NCI-H2227 (cell line): ENCODE measurements at regions not wholly inside any gene's neighbourhood (a gene's known extent, or its start where the extent isn't known, plus 50 kb on each side); places are given as distances from the start of the nearest gene placed in this dataset.

Source experiments
- DNase-seq: peaks from one replicate; lab custom pipeline; 2025; ENCODE audit not compliant: unreplicated experiment; lab: John Stamatoyannopoulos, UW

- peak; percentile 58 for DNase-seq
These were observed 874.2 kb downstream of the TFAP2A start for GRCh38 chr6:9540534-9541126.

DNA sequence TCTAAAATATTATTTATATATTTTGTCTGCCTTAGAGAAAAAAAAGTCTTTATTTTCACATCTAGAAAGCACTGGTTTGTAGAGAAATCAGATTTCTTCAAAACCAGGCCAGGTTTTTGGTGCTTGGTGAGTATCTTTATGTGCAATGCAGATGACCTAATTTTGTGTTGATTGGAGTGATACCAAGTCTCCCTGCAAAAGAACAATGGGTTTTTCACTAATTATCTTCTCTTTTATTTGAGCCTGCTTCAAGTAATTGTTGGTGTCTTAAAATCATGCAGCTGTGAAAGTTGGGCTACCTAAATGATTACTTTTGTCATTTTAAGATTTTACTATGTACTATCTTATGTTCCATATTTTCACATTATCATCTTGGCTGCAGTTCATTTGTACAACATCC lies 874.7 kb downstream of the TFAP2A start:
- DNase-seq = no peak

GRCh38 chr6:9539231-9539755 lies 875.6 kb downstream of the TFAP2A start:
- DNase-seq = no peak

DNA sequence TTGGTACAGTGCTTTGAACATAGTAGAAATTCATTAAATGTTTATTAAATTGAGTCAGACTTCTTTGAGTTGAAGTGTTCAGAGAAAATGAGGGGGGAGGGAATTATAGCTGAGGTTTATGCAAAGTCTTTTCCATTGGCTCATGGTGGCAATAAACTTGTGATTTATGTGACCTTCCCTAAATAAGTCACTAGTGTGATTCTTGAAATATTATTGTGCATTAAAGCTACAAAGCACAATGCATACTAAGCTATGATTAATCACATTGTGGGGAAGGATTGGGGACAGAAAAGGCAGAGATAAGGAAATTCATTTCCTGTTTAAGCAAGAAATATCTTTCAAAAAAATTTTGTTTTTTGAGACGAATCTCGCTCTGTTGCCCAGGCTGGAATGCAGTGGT lies 877.5 kb downstream of the TFAP2A start:
- DNase-seq = no peak

DNA sequence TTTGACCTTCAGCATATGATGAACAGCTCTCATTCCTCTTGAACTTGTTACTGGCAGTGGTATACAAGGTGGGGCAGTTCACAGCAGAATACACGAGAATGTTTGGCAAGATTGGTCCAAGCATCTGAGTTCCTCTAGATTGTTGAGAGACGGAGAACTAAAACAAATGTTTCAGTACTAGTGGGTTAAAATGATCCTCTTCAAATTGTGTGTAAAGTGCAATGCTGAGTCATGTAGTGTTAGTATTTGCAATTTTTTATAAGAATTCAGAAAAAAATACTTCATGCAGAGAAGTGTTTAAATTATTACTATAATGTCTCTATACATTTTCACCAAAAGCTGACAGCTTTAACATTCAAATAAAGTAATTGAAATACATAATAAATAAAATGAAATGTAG lies 879.8 kb downstream of the TFAP2A start:
- DNase-seq = no peak

DNA sequence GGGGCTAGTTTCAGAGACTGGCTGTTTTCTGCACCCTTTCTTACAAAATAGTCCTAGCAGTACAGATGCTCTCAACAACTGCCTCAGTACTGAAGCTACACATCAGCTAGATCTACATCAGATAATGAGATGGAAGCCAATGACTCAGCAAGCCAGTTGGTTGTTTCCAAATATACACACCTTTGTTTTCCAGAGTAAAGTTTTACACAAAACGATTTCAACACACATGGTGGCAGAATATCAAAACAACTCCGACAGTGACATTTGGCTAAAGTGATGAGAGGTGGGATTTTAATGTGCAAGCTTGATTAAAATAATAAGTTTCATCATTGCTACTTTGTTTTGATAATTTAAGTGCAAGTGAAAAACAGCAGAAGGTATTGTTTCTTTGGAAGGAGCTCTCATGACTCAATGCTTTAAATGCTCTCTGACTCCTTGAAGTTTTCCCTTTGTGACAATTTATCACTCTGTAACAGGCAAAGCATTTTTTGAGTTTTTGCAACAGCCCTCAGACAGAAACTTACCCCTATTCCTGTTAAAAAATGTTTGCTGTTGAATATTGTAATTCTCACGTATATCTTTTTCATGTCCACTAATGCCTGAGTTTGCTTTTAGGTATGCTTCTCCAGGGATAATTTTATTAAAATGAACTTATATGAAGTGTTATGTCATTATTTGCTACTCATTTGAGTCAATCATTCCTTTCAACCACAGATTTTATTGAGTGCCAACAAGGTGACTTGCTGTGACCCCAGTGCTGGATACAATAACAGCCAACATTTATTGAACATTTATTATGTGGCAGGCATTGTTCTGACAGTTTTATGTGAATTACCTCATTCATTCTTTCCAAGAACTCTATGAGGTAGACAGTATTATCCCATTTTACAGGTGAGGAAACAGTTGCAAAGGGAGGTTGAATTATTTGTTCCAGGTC lies 882.0 kb downstream of the TFAP2A start:
- no peak for DNase-seq

- DNase-seq = no peak
These were observed 887.1 kb downstream of the TFAP2A start for GRCh38 chr6:9527679-9528286.

DNA sequence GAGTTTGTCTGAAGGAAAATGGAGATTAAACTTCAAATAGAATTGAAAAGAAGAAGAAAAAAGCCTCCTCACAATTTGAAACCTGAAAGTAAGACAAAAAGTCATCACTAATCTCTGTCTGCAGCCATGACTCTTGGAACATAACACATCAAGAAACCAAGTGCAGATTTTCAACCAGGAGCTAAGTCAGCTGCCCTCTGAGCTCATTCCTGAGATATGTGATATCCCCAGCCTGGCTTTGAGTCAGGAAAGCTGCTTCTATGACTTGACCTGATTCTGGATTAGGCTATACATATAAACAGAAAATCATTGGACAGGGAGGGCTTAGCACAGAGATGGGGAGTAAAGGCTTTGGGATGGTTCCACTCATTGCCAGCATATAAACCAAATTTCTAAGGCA lies 891.4 kb downstream of the TFAP2A start:
- no peak for DNase-seq

DNA sequence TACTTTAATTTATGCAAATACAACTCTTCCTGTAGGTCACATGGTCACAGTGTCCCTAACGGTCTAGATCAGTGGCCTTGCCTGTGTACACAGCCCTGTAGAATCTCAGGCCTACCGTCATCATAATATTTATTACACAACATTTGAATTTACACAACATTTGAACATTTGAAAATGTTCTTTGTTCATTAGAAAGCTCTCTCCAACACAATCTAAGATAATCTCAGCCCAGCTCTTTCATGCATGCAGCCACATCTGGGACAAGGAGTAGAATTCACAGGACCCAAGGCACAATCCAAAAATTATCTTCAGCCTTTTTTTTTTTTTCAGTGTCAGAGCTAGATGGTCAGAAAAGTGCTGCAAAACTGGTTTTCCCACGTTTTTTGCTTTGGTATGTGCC lies 892.8 kb downstream of the TFAP2A start:
- no peak for DNase-seq

DNA sequence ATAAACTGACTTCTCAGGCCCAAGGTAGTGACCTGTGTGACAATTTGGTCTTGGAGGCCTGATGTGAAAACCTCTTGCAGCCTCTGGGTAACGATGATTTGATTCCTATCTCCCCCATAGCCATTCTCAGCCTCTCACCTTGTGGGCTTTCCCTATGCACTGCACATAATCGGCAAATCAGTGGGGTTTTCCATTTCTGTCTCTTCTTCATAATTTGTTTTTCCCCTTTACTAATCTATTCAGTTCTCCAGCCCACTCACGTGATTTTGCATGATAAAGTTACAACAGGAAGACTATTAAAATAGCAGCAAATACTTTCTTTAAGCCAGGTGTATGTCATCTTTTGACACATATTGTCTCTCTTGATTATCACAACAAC lies 893.7 kb downstream of the TFAP2A start:
- no peak for DNase-seq

DNA sequence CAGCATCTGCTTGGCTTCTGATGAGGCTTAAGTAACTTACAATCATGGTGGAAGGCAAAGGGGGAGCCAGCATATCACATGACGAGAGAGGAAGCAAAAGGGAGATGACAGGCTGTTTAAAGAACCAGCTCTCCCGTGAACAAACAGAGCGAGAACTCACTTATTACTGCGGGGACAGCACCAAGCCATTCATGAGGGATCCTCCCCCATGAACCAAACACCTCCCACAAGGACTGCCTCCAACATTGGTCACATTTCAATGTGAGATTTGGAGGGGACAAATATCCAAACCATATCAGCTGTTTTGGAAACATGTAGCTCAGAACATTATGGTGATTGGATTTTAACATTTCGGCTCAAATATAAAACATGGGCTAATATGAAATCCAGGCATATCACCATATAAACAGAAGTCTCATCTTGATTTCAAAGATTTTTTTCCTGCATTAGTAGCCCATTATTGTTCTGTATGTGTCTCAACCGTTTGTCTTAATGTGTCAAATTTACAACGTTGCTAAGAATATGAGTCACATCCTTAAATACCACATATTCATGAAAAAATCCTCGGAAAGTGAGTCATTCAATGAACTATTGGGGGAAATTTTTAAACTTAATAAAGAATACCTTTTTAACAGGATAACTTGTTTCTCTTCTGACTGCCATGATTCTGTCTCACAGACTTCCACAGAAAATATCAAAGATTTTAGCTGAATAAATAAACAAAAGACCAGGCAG lies 894.3 kb downstream of the TFAP2A start:
- peak; percentile 5 for DNase-seq

GRCh38 chr6:9518431-9518830 lies 896.4 kb downstream of the TFAP2A start:
- no peak for DNase-seq

GRCh38 chr6:9517806-9518205 lies 897.1 kb downstream of the TFAP2A start:
- DNase-seq = no peak

GRCh38 chr6:9515633-9516606 lies 899.0 kb downstream of the TFAP2A start:
- DNase-seq = no peak

DNA sequence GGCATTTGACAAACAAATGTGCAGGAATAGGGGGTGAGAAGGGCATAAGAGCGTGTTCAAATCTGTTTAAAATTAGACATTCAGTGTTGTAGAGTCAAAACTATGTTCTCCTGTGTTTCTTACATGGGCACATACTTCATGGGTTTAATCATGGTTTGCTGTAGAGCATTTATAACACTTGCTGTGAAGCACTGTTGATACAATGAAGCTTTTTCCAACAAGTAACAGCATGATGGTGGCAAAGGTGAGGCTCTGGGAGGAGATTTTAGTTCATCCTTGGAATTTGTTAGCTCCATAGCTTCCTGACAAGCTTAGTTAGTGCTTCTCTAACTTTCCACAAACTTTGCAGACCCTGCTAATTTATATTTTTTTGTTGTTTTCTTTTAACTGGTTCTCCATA lies 900.7 kb downstream of the TFAP2A start:
- no peak for DNase-seq

DNA sequence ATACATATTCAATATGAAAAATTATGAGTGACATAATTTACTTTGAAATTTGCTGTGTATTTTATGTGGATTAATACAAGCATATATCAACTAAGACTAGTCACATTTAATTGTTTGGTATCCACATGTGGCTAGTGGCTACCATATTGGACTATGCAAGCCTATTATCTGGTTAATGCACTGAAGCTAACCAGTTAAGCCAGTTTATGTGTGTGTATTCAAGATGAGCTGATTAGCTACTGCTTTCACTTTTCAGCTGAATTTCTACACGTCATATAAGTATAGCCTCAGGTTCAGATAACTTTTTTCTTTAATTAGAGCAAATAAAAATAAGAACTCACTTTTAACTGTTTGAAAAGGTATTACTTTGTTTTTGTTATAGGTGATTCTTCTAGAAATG lies 903.7 kb downstream of the TFAP2A start:
- DNase-seq = no peak

GRCh38 chr6:9507136-9507895 lies 907.6 kb downstream of the TFAP2A start:
- no peak for DNase-seq

DNA sequence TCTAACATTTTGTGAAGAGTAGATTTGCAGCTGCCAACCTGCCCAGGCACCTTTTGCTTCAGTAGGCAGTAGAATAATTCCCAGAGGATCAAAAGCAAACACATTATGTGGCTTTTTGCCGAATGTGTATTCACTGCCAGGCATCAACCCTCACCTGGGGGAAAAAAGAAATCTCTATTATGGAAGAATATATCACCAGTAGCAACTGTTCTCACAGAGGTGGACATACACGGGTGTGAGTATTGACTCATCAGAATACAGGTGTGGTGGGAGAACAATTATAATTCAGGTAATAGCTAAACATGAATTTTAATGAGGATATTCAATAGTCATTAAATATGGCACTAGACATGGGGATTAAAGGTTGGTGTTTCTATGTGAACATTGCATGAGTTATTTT lies 910.7 kb downstream of the TFAP2A start:
- no peak for DNase-seq

DNA sequence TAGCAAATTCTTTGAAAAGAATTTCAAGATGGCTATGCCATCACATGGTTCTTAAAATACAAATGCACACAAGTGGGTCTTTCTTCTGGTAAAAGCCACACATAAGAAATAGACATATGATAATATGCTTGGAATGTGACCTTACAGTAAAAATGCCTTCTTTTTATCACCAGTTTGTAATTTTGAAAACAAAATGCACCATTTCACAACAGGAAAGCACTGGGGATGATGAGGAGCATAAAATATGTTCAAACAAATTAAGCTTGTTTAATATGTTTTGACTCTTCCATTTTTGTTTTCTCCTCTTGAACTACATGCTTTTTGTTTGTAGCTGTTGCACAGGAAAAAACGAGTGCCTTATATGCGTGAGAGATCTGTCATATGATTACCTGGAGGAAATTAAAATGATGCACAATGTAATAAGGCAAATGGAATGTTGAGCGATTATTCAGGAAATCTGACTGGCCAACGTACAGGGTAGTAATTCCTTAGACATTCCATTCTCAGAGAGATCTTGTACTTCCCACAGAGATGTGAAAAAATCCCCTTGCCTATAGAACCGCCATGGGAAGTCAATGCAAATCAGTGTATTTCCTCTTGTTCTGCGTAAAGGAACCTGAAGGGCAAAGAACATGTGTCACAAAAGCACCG lies 911.6 kb downstream of the TFAP2A start:
- no peak for DNase-seq
